Upper lobe of left lung (tissue), 4 donors: ENCODE measurements at regions not wholly inside any gene's neighbourhood (a gene's known extent, or its start where the extent isn't known, plus 50 kb on each side); places are given as distances from the start of the nearest gene placed in this dataset.

Experiments used
- EP300 ChIP-seq, 4 donors: sonication (generic); formaldehyde crosslinking; IDR thresholded peaks; one replicate each; pipeline ENCODE4 v1.5.1; 2017; ENCODE audit warnings: antibody characterized with exemption in 4 of 4, control low read depth in 2 of 4
- POLR2A ChIP-seq, 4 donors: fragments of 450-650 bp; IDR thresholded peaks; one replicate each; pipeline ENCODE4 v1.5.1; 2016 to 2017; ENCODE audit warnings: antibody characterized with exemption in 4 of 4, mild to moderate bottlenecking in 2 of 4
- POLR2AphosphoS5 ChIP-seq, 2 donors: sonication (generic); formaldehyde crosslinking; IDR thresholded peaks; one replicate each; pipeline ENCODE4 v1.5.1; 2017; ENCODE audit warnings: antibody characterized with exemption in 2 of 2
- TF ChIP-seq, protein P1 (sequence below), 6 experiments: fragments of 450-650 bp in 4 of 6; fragments of 200-600 bp in 2 of 6; sonication (generic) in 2 of 6; IDR thresholded peaks; one replicate each; pipeline ENCODE4 v1.5.1; 2016 to 2019; ENCODE audit warnings: antibody characterized with exemption in 6 of 6

DNA sequence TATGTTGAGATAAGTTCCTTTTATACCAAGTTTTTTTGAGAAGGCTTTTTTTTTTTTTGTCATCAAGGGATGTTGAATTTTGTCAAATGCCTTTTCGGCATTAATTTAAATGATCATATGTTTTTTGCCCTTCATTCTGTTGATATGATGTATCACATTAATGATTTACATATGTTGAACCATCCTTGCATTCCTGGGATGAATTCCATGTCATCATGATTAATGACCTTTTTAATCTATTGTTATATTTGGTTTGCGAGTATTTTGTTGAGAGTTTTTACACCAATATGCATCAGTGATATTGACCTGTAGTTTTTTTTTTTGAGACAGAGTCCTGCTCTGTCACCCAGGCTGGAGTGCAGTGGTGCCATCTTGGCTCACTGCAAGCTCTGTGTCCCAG lies 585.7 kb upstream of the FANCL start:
- TF ChIP-seq, protein P1, sequence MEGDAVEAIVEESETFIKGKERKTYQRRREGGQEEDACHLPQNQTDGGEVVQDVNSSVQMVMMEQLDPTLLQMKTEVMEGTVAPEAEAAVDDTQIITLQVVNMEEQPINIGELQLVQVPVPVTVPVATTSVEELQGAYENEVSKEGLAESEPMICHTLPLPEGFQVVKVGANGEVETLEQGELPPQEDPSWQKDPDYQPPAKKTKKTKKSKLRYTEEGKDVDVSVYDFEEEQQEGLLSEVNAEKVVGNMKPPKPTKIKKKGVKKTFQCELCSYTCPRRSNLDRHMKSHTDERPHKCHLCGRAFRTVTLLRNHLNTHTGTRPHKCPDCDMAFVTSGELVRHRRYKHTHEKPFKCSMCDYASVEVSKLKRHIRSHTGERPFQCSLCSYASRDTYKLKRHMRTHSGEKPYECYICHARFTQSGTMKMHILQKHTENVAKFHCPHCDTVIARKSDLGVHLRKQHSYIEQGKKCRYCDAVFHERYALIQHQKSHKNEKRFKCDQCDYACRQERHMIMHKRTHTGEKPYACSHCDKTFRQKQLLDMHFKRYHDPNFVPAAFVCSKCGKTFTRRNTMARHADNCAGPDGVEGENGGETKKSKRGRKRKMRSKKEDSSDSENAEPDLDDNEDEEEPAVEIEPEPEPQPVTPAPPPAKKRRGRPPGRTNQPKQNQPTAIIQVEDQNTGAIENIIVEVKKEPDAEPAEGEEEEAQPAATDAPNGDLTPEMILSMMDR (IDR thresholded peaks at IDR 0.05): no peak
- TF ChIP-seq POLR2A (IDR thresholded peaks at IDR 0.05): no peak
- no peak for TF ChIP-seq EP300 (IDR thresholded peaks at IDR 0.05)
- TF ChIP-seq POLR2AphosphoS5 (IDR thresholded peaks at IDR 0.05): no peak
